ENCODE measurements at regions not wholly inside any gene's neighbourhood (a gene's known extent, or its start where the extent isn't known, plus 50 kb on each side); places are given as distances from the start of the nearest gene placed in this dataset.

DNA sequence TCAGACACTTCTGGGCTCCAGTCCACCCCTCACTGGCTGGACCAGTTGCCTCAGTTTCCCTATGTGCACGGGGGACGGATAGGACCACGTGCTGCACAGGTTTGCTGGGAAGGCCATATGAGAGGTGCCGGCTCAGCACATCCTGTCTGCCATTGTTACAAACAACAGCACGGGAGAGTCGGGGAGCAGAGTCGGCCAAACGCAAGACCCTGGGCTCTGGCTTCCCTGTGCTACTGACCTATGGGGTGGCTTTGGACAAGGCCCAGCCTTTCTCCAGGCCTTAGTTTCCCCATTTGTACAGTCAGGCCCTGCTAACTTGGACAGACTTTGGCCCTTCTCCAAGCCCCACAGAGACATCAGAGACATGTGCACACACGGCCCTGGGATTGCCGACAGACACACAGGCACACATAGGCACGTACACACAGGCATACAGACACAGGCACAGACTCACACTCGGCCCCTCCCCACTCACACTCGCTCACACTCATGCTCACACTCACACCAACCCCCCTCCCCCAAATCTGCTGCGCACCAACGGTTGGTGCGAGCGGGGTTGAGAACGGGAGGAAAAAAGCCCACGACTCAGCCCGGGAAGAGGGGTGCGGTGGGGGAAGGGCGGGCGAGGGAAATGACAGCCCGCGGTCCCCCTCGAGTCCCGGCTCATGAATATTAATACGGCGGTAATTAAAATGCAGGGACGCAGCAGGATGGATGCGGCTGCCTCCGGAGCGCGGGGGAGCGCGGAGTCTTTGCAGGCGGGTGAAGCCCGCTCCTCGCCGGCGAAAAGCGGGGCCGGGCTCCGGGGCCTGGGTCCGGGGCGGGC is 133.0 kb downstream of the C9orf50 start:
- peak; percentile 46 for DNase-seq (ENCODE audit: low spot score)

DNA sequence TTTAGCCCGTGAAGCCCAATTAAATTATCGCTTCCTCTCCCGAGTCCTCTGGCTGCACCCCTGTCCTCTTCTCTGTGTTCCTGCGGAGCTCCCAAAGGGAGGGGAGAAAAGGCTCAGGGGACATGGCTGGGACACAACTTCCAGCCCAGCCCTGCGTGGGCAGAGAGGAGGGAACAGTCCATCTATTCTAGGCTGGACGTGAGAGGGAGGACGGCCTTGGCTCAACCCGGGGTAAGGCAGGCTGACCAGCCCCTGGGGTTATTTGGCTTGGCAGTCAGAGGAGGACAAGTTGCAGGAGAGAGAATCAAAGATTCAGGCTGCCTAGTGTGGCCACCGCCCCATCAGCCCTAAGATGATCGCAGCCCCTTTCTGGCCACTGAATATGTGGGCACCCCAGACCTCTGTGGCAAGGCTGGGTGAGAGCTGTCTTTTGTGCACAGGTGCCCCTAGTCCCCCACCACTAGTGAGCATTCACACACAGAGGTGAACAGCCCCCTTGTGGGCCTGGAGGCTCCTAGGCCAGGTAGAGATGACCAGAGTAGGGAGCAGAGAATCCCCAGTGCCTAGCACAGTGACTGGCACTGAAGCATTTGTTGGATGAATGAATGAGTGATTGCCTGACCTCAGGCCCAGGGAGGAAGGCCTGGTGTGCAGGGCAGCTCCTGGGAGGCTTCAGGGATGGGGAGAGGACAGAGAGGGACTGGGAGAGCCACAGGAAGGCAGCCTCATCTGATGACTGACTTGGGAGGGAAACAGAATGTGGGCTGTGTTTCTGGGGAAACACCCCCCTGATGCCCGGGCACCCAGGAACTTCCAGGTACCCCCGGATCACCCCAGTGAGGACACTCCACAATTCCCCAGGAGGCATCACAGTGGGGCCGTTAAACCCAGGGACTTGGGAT is 133.9 kb downstream of the C9orf50 start:
- DNase-seq (ENCODE audit: low spot score) = peak; percentile 66

DNA sequence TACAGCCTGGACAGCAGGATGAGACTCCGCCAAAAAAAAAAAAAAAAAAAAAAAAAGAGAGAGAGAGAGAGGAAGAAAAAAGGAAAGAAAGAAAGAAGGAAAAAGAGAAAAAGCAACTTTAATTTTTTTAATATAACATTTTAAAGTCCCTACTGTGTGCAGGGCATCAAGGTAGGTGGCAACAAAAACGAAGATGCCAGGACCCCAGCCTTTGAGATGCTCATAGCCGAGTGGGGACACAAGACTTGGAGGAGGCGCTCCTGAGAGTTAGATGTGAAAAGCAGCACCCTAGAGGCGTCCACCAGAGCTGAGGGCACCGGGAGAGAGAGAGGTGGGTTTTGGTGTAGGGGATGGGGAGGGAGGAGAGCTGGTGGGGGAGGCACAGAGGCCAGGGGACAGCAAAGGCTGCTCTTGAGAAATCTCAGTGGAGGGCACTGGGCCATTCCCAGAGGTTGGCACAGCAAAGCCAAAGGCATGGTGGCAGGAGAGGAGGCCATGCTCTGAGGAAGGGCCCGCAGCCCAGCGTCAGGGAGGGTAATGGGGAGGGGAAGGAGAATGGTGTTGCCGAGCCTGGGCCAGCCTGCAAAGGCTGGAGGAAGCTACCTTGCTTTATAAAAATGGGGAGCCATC is 135.6 kb downstream of the C9orf50 start:
- no peak for DNase-seq (ENCODE audit: low spot score)

DNA sequence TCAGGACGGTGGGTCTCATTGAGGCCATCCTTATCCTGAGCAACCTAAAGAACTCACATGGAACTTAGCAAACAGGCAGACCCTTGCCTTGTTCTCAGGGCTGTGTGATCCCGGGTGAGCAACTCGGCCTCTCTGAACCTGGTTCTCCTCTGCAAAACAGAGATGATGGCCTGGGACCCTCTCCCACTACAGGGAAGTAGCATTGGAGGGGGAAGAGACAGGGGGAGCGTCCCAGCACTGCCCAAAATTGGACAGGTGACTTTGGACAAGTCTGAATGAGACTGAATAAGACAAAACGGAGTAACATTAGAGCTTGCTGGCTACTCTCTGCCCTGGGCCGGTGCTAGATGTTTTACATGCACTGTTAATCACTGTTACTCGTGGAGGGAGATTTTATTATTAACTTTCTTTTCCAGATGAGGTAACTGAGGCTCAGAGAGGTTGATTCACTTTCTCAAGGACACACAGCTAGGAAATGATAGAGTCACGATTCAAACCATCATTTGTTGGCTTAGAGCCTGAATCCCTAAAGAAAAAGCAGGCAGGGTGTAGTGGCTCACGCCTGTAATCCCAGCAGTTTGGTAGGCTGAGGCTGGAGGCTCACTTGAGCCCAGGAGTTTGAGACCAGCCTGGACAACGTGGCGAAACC is 136.4 kb downstream of the C9orf50 start:
- DNase-seq (ENCODE audit: low spot score) = no peak

DNA sequence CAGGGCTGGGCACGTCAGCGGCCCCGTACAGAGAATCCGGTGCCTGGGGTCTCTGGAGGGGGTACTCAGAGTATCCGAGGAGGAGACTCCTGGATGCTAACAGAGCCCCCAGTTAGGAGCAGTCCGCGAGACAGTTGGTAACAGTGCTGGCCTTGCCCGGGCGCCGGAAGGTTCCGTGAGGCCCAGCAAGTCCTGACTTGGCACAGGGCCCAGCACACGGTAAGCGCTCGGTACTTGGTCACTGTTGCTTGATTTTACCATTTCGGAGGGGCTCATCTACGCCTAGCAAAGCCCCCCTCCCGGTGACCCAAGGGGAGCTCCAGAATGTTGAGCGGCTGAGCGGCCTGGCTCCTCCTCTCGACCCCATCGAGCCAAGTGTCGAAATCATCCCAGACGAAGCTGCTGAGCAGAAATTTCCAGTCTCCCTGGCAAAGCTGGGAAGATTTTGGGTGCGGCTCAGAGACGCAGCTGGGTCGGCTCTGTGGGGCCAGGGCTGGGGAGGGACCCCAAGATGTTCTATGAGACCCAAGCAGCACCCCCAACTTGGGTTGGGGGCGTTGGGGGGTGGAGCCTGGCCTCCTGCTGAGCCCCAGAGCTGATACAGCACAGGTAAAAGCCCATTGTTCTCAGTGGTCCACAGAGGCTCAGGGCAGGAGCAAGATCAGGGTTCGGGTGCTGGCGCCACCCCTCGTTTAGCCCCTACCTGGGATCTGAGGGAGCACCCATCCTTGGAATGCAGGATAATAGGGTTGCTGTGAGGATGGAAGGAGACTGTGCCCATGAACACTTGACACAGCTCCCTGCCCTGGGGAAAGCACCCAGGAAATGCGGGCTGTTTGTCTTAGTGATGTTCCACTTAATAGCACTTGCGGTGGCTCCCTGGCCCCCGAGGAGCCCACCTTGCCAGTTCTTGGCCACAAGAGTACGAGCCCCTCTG is 137.2 kb downstream of the C9orf50 start:
- DNase-seq (ENCODE audit: low spot score) = peak; percentile 87

DNA sequence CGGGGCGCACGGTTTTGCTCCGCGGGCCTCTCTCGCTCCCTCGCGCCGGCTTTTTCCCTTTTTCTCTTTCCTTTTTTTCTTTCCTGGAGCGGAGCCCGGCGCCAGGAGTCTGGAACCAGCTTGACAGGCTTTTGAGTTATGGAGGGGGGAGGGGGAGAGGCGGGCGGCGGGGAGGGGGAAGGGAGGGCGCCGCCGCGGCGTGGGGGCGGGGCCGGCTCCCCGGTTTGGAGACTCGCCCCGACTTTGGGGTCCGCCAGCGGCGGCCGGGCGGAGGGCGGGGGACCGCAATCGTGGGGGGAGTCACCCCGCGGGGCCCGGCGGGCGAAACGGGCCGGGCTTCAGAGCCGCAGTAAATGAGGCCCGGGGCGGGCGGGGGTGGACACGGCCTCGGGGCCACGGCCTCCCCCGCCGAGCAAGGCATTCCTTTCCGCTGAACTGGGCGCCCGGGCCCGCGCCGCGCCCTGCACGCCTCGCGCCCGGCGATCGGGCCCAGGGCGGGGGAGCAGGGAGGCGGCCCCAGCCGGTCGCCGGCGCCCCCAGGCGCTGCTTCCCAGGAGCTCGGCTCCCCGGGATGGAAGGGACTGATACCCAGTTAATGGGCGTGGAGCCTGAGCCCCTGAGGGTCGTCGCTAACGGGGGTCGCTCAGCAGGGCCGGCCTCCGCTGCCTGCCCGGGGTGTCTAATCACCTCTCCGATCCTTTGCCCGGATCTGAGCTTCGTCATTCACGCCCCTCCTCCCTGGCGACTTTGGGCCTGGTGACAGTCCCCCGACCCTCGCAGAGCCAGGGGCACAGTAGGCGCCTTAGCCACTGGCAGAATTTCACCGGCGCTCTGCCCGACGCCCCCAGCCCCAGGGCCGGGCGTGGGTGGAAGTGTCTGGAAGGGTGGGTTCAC is 138.1 kb downstream of the C9orf50 start:
- peak; percentile 93 for DNase-seq (ENCODE audit: low spot score)

DNA sequence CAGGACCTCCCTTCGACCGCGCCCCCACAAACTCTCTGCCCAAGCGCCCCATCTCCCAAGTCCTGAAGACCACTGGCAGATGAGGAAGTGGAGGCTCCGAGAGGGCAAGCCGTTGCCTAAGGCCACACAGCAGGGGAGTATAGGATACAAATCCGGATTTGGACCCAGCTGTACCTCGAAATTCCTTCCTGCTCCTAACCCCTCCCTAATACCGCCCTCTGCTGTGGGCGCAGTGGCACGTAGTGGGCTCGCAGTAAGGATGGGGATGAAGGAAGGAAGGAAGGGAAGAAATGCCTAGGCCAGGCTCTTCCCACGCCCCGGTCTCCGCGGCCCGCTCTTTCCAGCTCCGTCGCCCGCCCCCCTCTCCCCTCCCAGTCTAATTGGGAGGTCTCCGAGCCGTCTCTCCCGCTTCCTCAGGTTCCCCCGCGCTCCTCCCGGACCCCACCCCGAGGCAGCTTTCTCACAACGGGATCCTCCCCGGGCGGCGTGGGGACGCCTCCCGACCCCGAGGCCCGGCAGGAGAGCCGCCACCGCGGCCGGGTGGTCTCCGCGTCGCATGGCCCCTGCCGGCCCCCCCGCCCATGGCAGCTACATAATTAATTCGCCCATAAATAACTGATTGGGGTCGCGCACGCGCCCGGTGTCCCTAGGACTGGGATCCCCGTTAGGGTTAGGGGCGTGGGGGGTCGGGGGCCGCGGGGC is 138.9 kb downstream of the C9orf50 start:
- no peak for DNase-seq (ENCODE audit: low spot score)

DNA sequence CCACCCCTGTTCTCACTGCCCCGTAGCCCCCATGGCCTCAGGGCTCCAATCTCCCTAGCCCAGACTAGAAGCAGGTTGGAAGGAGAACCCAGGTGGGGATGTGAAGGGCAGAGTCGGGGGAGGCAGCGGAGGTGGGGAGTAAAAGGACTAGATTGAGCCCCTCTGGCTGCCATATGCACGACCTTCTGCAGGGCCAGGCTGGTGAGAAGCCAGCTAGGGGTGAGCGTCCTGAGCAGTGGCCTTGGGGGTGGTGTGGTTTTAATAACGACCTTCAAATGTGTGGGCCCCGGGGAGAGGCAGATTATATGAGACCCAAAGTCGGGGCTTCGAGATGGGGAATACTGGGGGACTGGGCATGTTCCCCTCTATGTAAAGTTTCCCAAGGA is 139.5 kb downstream of the C9orf50 start:
- DNase-seq (ENCODE audit: low spot score) = no peak

DNA sequence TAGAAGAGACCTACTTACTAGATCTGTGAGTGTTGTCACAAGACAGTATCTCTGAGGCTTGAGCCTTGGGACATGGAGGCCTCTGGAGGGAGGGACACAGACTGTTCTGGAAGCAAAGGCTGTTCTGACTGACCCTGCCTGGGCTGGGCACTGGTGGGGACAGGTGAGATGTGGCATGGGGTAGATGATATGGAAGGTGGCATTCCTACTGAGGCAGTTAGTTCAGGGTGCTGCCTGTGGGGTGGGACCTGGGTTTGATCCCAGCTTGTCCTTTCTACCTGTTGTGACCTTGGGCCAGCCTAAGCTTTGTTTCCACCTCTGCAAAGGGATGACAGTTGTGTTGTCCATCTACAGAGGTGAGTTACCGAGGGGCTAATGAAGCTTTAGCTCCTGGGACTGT is 140.2 kb downstream of the C9orf50 start:
- no peak for DNase-seq (ENCODE audit: low spot score)

DNA sequence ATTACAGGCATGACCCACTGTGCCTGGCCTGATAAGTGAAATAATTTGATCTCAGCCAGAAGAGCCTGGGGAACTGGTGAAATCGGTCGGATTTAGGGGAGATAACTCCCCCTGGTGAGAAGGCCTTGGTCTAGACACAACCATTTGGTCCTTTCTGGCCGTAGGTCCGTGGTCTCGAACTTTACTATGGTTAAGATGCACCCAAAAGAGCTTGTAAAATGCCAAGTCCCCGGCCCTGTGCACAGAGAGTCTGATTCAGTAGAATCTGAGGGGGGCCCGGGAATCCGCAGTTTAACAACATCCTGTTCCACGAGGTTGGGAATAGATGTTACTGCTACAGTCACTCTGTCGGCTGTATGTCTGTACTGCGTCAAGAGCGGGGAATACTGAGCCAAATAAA is 140.7 kb downstream of the C9orf50 start:
- DNase-seq (ENCODE audit: low spot score) = no peak

DNA sequence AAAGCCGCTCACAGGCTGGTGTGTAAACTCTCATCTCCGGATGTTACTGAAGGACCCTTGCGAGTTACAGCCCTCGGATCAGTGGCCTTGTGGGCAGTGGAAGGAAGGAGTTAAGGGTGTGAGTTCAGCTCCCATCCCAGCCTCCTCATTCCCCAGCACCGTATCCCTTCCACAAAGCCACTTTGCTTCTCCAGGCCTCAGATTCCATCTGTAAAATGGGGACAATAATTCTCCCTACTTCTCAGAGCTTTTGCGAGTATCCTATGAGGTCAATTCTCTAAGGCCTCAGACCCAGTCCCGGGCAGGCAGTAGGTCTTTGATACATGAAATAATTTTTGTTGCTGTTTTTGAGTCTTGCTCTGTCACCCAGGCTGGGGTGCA is 141.3 kb downstream of the C9orf50 start:
- DNase-seq (ENCODE audit: low spot score) = no peak

DNA sequence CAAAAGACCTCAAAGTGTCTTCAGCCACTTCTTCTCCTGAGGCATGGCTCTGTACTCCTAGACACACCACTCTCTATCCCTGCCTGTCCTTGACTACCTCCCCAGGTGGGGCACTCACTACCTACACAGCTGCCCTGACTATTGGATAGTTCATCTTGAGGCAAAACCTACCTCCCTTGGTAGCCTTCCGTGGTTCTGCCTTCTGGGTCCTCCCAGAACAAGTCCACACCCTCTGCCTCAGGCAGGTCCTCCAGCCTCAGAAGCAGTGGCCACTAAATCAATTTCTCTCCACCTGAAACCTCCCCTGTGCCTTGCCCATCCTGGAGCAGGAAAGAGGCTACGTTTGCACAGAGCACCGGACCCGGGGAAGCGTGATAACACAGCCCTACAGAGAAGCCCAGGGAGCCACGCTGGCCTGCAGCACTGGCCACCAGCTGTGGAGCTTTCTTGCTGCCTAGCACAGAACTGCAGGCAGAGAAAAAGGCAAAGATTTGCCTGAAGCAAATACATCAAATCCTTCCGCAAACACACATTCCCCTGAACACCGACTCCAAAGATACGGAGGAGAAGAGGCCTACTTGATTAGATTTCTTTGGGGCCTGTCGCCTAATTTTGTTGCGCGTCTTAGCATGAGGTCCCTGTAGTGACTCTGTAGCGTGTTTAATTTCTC is 141.8 kb downstream of the C9orf50 start:
- DNase-seq (ENCODE audit: low spot score) = no peak

DNA sequence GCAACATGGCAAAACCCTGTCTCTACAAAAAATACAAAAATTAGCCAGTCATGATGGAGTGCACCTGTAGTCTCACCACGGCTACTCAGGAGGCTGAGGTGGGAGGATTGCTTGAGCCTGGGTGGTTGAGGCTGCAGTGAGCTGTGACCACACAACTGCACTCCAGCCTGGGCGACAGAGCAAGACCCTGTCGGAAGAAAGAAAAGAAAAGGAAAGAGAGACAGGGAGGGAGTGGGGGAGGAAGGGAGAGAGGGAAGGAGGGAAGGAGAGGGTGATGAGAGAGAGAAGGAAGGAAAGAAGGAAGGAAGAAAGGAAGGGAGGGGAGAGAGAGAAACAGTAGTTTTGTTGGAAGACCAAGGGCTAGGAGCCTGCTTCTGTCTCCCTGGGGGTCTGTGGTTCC is 142.4 kb downstream of the C9orf50 start:
- DNase-seq (ENCODE audit: low spot score) = no peak

DNA sequence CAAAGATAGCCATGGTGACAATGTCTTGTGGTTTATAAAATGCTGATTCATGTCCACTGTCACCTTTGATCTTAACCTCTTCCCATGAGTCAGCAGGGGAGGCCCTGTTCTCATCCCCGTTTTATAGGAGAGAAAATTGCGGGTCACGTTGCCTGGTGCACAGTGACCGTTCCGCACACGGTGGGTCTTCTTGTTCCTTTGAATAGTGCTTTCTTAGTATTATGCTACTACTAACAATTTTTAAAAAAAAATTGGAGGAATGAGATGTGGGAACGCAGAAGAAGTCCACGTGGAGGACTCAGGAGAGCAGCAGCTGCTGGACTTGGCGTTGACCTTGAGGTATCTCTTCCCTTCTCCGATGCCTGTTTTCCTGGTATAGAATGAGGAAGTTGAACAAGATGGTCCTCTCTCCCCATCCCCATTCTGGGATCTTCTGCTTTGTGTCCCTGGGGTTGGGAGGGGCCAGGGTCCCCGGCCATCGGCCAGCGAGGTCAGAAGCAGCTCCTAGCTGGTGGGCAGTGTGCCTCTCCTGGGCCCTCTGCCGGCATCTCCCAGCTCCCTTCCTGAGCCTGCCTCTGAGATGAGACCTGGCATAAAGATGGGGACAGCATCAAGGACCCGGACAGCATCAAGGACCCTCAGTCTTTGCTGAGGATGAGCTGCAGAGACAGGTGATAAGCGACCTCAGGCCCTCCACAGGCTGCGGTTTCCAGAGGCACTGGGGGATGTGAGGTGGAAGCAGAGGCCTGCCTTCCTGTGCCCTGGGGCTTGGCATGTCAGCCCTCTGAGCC is 143.9 kb downstream of the C9orf50 start:
- no peak for DNase-seq (ENCODE audit: low spot score)

DNA sequence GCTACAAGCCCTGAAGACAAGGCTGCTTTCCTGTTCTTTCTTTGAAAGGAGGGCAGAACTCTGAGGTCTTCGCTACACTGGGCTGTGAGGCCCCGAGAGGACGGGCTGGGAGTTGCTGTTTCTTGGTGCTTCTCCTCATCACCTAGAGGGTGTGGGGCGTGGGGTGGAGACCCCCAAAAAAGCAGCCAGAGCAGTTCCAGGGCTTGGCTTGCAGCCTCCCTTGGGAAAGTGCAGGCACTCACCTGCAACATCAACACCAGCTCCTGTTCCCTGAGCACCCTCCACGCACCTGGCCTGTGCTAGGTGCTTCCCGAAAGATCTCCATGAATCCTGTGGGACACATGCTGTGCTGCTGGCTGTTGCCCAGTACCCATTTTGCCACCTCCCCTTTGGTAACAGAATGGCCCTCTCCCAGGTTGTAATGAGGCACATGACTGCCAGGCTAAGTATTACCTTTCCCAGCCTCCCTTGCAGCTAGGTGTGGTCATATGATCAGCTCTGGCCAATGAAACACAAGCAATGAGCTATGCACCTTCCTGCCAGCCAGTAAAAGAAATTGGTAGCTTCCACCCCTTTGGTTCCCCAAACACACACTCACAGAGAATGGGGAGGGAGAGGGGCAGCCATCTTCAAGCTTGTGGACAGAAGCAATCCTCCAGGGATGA is 146.0 kb downstream of the C9orf50 start:
- DNase-seq (ENCODE audit: low spot score) = no peak

DNA sequence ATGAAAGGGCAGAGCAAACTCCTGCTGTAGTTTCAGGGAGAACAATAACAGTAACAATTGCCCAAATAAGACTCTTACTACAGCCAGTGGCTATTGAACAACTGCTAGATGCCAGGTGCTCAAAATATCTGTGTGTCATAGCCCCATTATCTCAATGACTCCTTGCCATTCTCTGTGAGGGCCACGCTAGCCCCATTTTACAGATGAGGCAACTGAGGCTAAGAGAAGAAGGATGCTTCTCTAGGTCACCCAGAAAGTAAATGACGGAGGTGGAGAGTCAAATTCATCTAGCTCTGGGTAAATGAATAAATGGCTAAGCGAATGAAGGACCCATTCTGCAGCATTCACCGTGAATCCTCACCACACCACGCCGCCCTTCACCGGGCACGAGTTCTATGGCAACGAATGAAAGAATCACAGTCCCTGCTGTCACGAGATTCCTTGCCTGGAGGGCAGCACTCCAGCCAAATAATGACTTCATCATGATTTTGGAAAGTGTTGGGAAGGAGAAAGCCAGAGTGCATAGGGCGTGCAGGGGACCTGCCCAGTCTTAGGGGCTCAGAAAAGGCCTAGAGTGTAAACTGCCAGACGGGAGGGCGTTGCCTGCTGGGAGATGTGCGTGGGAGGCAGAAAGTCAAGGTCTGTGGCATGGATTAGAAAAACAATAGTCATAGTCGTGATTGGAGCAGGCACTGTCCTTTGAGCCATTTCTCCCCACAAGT is 147.2 kb downstream of the C9orf50 start:
- no peak for DNase-seq (ENCODE audit: low spot score)

DNA sequence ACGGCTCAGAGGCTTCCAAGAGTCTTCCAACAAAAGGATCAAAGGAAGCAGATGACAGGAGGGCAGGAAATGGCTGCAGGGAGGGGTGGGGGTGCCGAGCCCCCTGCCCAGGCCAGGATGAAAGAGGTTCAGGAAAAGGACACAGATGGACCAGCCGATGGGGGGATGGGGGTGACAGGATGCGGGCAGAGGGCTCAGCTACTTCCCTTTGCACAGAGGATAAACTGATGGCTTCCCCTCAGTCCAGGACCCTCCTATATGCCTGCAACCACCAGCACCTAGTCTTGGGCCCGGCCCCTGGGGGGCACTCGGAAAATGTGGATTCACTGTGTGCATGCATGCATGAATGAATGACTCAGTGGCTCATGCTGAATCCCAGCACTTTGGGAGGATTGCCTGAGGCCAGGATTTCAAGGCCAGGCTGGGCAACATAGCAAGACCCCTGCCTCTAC is 148.2 kb downstream of the C9orf50 start:
- no peak for DNase-seq (ENCODE audit: low spot score)
